HFF-Myc (cell line): ENCODE measurements at regions not wholly inside any gene's neighbourhood (a gene's known extent, or its start where the extent isn't known, plus 50 kb on each side); places are given as distances from the start of the nearest gene placed in this dataset.

ENCODE experiments used
- DNase-seq: peaks from one replicate; pipeline ENCODE4 v3.0.0-alpha.2; 2011; ENCODE audit warnings: low read depth; ENCODE audit errors: extremely low read depth
- H3K4me3 ChIP-seq: replicated peaks from 2 replicates; pipeline ENCODE4 v1.5.1; 2011; ENCODE audit warnings: low read depth, mild to moderate bottlenecking, control low read depth, low read length
- TF ChIP-seq, protein P1 (sequence below): IDR thresholded peaks from 2 replicates; pipeline ENCODE4 v1.5.1; 2012; ENCODE audit warnings: mild to moderate bottlenecking, low read depth, low read length, control low read depth; ENCODE audit errors: missing control alignments

DNA sequence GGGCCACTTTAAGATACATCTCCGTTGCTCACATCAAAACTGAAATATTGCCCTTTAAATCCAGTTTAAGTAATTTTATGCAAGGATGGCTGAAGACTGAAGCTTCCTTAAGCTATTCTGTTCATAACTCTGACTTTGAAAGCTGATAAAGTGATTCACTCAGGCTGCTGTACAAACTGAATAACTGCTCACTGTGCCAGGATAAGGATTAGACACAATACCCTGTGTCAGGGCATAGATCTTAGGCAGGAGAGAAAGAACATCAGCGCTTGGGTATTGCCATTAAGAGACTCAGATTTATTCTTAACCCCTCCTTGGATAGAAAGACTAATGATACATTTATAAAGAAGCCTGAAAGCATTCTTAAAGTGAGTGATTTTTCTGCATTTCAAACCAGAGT is 614.5 kb upstream of the ZWINT start:
- TF ChIP-seq, protein P1, sequence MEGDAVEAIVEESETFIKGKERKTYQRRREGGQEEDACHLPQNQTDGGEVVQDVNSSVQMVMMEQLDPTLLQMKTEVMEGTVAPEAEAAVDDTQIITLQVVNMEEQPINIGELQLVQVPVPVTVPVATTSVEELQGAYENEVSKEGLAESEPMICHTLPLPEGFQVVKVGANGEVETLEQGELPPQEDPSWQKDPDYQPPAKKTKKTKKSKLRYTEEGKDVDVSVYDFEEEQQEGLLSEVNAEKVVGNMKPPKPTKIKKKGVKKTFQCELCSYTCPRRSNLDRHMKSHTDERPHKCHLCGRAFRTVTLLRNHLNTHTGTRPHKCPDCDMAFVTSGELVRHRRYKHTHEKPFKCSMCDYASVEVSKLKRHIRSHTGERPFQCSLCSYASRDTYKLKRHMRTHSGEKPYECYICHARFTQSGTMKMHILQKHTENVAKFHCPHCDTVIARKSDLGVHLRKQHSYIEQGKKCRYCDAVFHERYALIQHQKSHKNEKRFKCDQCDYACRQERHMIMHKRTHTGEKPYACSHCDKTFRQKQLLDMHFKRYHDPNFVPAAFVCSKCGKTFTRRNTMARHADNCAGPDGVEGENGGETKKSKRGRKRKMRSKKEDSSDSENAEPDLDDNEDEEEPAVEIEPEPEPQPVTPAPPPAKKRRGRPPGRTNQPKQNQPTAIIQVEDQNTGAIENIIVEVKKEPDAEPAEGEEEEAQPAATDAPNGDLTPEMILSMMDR, result no peak
- H3K4me3 ChIP-seq, result no peak overlapping the region
- no peak for DNase-seq

GRCh38 chr10:56973766-56974165 is 612.7 kb upstream of the ZWINT start:
- H3K4me3 ChIP-seq, result no peak overlapping the region
- no peak for DNase-seq
- TF ChIP-seq, protein P1, result no peak

GRCh38 chr10:56943221-56943755 is 582.2 kb upstream of the ZWINT start:
- no peak overlapping the region for H3K4me3 ChIP-seq
- TF ChIP-seq, protein P1, result no peak
- no peak for DNase-seq

- H3K4me3 ChIP-seq, result no peak overlapping the region
- DNase-seq, result no peak
- TF ChIP-seq, protein P1, result no peak
Observed at GRCh38 chr10:56934515-56934914, 573.5 kb upstream of the ZWINT start.

GRCh38 chr10:56928714-56929113 is 567.7 kb upstream of the ZWINT start:
- H3K4me3 ChIP-seq, result no peak overlapping the region
- no peak for DNase-seq
- TF ChIP-seq, protein P1, result no peak

GRCh38 chr10:56927701-56928100 is 566.6 kb upstream of the ZWINT start:
- DNase-seq, result no peak
- H3K4me3 ChIP-seq, result no peak overlapping the region
- TF ChIP-seq, protein P1, result no peak
